ENCODE measurements at regions not wholly inside any gene's neighbourhood (a gene's known extent, or its start where the extent isn't known, plus 50 kb on each side); places are given as distances from the start of the nearest gene placed in this dataset.

DNA sequence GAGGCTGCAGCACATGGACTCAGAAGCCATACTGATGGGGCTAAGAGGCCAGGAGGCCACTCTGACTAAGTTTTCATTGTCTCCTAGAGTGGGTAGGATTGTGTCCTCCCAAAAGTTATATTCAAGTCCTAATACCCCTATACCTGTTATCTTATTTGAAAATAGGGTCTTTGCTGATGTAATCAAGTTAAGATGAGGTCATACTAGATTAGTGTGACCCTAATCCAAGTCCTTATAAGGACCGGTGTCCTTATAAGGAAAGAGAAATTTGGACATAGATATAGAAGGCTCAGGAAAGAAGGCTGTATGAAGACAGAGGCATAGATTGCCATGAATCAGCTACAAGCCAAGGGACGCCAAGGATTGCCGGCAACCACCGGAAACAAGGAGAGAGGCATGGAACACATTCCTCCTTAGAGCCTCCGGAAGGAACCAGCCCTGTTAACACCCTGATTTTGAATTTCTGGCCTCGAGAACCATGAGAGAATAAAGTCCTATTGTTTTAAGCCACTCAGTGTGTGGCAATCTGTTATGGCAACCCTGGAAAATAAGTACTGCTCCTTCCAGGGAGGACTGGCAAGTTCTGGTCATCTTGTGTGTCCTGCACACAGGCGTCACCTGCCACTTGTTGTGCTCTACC is 157.0 kb downstream of the EMX2 start:
- intact Hi-C loops (cut with DNase I) = no loop called here
- no peak for DNase-seq
- 66 to 72% methylated on average over 6 to 7 of the region's 7 CpGs for WGBS, 2 donors

DNA sequence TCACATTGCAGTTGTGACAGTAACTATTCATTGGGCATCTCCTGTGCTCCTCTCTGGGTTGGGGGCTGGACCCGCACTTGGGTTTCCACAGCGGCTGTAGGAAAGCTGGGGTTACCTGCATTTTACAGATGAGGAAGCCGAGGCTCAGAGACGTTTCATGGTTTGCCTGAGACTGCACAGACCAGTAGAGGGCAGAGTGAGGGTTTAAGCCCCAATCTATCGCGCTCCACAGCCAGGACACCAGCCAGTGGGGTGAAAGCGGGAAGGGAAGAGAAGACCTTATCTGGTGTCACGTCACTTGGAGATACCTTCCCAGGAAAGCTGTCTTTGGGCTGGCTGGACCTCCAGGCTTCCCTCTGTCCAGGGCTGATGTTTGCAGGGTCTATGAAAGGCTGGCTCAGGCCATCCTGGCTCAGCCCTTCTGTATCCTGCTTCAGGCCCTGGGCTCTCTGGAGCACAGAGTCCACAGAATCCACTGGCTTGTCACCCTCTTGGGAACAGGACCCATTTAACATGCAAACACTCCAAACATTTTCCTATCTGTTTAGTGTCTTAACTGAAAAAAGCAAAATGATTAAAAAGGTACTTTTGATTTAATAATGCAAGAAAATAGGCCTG is 167.7 kb downstream of the EMX2 start:
- Histone ChIP-seq H3K36me3 (no peaks in the 10 kb centered on the region), H3K27ac (no peak overlapping the region), H3K4me3 (no peak overlapping the region), H3K27me3 (peaks cover 0 to 4% (median 0%) of the 10 kb centered on the region in 4 donors), H3K9me3 (no peaks in the 10 kb centered on the region), H3K4me1 (no peaks in the 10 kb centered on the region)
- intact Hi-C loops (cut with DNase I) = no loop called here
- TF ChIP-seq, protein P1, sequence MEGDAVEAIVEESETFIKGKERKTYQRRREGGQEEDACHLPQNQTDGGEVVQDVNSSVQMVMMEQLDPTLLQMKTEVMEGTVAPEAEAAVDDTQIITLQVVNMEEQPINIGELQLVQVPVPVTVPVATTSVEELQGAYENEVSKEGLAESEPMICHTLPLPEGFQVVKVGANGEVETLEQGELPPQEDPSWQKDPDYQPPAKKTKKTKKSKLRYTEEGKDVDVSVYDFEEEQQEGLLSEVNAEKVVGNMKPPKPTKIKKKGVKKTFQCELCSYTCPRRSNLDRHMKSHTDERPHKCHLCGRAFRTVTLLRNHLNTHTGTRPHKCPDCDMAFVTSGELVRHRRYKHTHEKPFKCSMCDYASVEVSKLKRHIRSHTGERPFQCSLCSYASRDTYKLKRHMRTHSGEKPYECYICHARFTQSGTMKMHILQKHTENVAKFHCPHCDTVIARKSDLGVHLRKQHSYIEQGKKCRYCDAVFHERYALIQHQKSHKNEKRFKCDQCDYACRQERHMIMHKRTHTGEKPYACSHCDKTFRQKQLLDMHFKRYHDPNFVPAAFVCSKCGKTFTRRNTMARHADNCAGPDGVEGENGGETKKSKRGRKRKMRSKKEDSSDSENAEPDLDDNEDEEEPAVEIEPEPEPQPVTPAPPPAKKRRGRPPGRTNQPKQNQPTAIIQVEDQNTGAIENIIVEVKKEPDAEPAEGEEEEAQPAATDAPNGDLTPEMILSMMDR (IDR thresholded peaks at IDR 0.05) = peak in 1 of 6 experiments; percentile 8
- no peak for TF ChIP-seq POLR2A (IDR thresholded peaks at IDR 0.05)
- DNase-seq = no peak
- 72 to 85% methylated on average over 6 to 8 of the region's 8 CpGs for WGBS, 2 donors

More for the DNA sequence above, 157.0 kb downstream of the EMX2 start:
- Histone ChIP-seq H3K27me3 (peaks cover 0 to 6% (median 0%) of the 10 kb centered on the region in 4 donors), H3K4me3 (no peak overlapping the region), H3K9me3 (no peaks in the 10 kb centered on the region), H3K36me3 (no peaks in the 10 kb centered on the region), H3K27ac (no peak overlapping the region), H3K4me1 (no peaks in the 10 kb centered on the region)
- TF ChIP-seq POLR2A (IDR thresholded peaks at IDR 0.05) = no peak
- TF ChIP-seq, protein P1 (IDR thresholded peaks at IDR 0.05) = no peak

- 29 to 64% methylated on average over 1 of the region's 1 CpG for WGBS, 2 donors
- DNase-seq = no peak
- Histone ChIP-seq H3K27ac (no peak overlapping the region), H3K27me3 (peaks cover 0 to 23% (median 0%) of the 10 kb centered on the region in 4 donors), H3K36me3 (no peaks in the 10 kb centered on the region), H3K9me3 (no peaks in the 10 kb centered on the region), H3K4me3 (no peak overlapping the region), H3K4me1 (no peaks in the 10 kb centered on the region)
- no peak for TF ChIP-seq POLR2A (IDR thresholded peaks at IDR 0.05)
- TF ChIP-seq, protein P1 (IDR thresholded peaks at IDR 0.05) = no peak
- intact Hi-C loops (cut with DNase I) = no loop called here
Observed at GRCh38 chr10:117716889-117717288, 174.3 kb downstream of the EMX2 start.

DNA sequence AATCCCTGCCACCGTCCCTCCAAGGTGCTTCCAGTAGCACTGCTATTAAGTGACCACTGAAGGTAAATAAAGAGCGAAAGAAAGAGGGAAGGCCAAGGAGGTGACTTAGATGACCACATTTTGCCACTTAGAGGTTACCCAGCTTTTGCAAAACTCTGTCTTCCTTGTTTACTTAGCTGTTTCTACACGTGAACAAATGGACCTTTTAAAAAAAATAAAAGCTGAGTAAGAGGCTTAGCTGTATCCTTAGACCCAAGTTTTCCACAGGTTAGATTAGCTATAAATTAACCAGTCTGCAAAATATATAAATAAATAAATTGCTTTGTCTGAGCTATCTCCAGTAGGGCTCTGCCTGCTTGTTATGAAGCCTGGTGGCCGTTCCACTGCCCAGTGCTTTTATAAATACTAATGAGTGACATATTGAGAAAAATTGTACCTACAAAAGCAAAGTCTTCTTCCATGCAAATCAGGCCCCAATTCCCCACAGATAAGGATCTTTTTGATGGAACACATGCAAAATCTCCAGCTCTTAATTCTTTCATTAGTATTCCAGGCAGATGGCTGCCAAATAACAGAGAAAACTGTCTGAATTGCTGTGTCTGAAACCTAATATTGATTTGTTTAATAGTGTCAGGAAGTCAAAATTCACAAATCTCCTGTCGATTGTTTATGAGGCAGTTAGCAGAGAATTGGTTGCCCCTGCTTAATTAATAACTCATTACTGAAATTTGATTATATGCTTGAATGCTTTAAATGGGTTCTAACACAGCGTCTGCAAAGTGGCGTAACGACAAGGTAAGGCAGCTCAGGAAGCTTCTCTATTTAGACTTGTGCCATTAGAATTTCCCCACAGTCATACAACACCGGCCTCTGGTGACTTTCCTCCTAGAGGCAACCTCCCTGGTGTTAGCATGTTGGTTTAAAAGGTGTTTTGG is 176.7 kb downstream of the EMX2 start:
- Histone ChIP-seq H3K9me3 (no peaks in the 10 kb centered on the region), H3K36me3 (no peaks in the 10 kb centered on the region), H3K27me3 (peaks cover 0 to 39% (median 0%) of the 10 kb centered on the region in 4 donors), H3K27ac (no peak overlapping the region), H3K4me3 (no peak overlapping the region), H3K4me1 (no peaks in the 10 kb centered on the region)
- 51 to 61% methylated on average over 8 to 9 of the region's 9 CpGs for WGBS, 2 donors
- TF ChIP-seq POLR2A (IDR thresholded peaks at IDR 0.05) = no peak
- TF ChIP-seq, protein P1 (IDR thresholded peaks at IDR 0.05) = no peak
- DNase-seq = no peak
- intact Hi-C loops (cut with DNase I) = no loop called here

All from esophagus squamous epithelium (tissue), 5 donors.